HG03378 (cell line): ENCODE measurements at regions not wholly inside any gene's neighbourhood (a gene's known extent, or its start where the extent isn't known, plus 50 kb on each side); places are given as distances from the start of the nearest gene placed in this dataset.

Experiments
- ATAC-seq: cut with Tn5 transposase; IDR thresholded peaks from one replicate; pipeline ENCODE4 v1.9.1; 2021; ENCODE audit warnings: mild to moderate bottlenecking, moderate library complexity; ENCODE audit not compliant: unreplicated experiment

- no peak for ATAC-seq
Observed at GRCh38 chr11:11140510-11140909, 212.5 kb downstream of the CSNK2A3 start.

DNA sequence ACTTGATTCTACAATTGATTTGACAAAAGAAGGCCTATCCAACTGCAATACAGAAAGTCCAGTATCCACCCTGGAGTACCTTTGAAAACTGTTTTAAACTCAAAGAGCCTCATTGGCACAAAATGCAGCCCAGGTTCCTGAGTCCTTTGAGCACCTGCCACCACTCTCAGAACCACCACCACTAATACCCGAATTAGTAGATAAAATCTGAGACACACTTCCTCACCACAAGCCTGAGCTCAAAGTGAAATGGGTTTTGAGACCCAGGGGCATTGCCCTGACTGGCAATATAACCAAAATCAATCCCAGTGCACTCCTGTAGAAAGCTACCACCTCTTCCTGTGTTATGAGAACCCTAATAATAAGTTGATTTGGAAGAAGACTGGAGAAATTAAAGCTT is 215.7 kb downstream of the CSNK2A3 start:
- no peak for ATAC-seq

DNA sequence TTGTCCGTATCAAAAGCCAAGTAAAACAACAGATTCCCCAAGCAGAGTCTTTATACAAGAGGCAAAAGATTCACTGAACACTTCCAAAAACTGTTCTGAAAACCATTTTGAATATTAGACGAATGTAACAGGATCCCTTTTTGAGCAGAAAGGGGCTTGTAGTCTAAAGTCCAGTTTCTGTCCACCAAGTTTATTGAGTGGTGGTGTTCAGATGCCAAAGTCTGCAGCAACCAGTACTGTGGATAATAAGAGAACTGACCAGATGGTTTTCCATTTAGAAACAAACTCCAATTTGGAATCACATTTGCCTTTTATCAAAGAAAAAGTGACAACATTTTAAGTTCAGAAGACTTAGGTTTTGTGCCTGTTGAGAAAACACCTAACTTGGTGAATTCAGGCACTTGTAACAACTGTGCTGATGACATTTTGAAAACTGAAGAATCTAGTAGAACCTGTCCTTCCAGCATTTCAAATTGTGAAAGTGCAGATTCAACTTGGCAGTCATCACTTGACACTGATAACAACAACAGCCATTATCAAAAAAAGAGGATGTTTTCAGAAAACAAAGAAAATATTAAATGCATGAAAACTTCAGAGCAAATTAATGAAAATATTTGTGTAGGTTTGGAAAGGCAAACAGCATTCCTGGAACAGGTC is 217.1 kb downstream of the CSNK2A3 start:
- ATAC-seq: no peak

DNA sequence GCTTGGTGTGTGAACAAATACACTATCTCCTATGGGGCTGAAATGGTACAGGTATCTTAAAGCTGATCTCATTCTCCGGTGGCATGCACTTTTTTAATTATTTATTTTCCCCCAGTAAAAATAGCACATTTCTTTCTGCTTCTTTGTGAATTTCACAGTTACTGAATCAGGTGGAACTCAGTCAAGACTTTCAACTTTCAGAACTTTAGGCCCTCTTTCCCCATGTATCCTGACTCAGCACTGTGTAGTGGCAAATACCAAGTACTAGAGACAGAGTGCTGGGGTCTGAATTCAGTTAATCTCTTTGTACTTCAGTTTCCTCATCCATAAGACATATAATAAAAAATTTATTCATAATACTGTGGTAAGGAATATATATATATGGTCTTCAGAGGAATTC is 223.9 kb downstream of the CSNK2A3 start:
- ATAC-seq: no peak

DNA sequence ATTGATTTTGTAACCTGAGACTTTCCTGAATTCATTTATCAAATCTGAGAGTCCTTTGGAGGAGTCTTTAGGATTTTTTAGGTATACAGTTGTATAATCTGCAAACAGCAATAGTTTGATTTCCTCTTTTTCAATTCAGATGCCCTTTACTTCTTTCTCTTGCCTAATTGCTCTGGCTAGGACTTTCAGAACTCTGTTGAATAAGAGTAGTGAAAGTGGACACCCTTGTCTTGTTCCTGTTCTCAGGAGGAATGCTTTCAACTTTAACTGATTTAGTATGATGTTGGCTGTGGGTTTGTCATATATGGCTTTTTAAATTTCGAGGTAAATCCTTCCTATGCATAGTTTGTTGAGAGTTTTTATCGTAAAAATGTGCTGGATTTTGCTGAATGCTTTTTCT is 227.4 kb downstream of the CSNK2A3 start:
- no peak for ATAC-seq

DNA sequence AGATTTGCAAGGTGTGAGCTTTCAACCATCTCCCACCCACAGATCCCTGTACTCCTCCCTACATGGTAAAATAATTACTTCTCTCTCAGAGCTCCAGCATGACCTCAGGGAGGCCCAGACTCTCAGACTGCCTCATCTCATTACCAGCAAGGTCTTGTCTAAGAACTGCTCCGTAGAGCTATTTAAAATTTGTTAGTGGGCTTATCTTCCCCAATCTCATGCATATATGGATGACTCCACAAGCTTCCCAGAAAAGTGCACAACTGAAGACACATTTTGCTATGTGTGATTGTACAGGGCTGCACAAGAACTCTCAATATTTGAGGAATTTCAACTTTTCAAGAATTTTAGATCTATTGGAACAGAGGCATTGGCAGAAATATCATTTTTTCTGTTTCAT is 230.3 kb downstream of the CSNK2A3 start:
- no peak for ATAC-seq

- no peak for ATAC-seq
Observed at GRCh38 chr11:11119917-11120316, 233.1 kb downstream of the CSNK2A3 start.

- no peak for ATAC-seq
Observed at GRCh38 chr11:11117730-11118129, 235.3 kb downstream of the CSNK2A3 start.

GRCh38 chr11:11115475-11115874 is 237.6 kb downstream of the CSNK2A3 start:
- ATAC-seq: no peak

DNA sequence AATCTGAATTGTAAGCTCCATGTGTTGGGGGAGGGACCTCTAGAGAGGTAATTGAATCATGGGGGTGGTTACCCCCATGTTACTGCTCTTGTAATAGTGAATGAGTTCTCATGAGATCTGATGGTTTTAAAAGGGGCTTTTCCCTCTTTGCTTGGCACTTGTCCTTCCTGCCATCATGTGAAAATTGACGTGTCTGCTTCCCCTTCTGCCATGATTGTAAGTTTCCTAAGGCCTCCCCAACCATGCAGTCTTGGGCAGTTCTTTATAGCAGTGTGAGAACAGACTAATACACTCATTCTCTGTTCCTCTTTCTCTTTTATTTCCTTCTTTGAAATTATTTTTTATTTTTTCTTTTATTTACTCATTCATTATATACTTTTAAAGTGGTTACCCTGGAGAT is 239.4 kb downstream of the CSNK2A3 start:
- no peak for ATAC-seq

DNA sequence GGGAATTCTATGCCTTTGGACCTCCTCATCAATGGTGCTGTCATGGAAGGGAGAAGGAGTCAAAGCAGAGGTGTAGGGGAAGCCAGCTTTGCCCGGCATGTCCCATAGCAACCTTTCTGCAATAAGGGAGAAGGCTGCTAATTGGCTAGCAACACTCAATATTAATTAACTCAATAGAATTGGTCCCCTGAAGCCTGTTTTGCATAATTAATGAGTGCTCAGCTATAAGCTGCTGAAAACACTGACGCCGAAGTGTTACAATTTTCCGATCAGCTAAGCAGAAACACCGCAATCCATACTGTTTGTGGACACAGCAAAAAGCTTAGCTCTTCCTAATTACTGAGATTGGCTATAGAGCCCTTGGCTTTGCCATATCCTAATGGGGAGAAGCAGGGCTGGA is 245.0 kb downstream of the CSNK2A3 start:
- no peak for ATAC-seq

DNA sequence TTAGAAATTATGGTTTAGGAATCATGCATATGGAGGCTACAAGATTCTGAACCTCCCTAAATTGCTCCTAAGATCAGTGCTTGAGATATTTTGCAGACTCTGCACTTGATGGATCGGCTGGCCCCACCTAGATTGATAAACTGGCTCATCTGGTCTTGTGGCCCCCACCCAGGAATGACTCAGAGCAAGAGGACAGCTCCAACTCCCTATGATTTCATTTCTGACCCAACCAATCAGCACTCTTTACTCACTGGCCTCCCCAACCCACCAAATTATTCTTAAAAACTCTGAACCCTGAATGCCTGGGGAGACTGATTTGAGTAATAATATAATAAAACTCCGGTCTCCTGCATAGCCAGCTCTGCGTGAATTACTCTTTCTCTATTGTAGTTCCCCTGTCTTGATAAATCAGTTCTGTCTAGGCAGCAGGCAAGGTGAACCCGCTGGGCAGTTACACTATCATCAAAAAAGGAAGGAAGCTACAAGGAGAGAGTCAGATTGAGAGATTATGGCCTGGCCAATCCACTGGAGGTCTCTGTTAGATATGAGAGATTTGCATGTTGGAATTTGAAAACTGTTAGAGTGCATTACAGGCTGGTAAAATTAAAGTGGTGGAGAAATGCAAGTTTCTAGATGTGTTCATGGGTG is 245.8 kb downstream of the CSNK2A3 start:
- no peak for ATAC-seq

GRCh38 chr11:11105361-11105760 is 247.5 kb upstream of the ZBED5 start:
- ATAC-seq: no peak

DNA sequence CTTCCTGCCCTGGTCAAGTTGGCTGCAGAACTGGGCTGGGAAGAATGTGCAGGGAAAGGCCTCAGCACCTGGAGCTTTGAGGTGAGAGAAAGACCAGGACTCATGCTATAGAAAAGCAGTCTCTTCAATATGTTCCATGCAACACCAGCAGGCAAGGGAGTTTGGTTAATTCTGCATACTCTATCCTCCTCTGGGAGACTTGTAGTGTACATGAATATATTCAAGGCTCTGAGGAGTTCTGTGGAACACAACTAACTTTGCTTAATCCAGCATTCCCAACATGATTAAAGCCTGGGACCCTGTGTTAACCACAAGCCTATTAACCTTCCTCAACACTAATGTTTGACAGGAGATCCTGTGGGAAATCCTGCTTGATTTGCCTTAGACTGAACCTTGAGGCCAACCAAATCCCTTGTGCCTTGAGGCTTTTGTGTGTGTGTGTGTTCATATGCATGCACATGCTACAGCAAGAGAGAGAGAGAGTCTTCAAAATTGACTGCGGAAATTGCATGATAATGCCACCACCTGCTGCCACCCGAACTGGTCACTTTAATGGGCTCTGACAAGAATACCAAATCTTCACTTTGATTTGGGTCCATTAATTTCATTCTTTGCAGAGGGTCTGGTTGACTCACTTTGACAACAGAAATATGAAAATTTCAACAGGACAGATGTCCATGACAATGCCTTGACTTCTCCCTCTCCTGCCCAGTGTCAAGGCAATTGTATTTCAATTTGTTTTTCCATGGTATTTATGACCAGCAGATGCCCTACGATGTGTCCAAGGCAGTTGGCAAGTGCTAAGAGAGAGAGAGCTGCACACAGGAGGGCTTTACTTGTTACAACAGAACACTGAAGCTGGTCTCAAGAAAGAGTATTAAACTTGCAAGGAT is 238.2 kb upstream of the ZBED5 start:
- ATAC-seq: no peak

GRCh38 chr11:11090495-11090894 is 232.6 kb upstream of the ZBED5 start:
- ATAC-seq: no peak

GRCh38 chr11:11089805-11090204 is 232.0 kb upstream of the ZBED5 start:
- no peak for ATAC-seq

DNA sequence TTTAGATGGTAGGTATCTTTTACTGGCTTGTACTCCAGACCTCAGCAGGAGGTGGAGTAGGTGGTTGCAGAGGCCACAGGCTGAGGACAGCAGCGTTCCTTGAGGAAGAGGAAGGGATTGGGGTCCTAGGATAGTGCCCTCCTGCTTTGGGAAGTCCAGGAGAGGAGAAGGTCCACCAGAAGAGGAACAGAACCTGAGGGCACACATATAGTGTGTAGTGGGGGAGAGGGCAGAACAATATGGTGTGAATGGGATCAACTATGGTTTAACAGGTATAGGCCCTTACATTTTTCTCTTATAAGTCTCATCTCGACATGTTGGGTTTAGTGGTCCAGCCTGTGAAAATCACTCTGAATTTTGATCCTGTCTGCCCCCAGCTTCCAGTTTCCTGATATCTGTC is 229.1 kb upstream of the ZBED5 start:
- no peak for ATAC-seq

DNA sequence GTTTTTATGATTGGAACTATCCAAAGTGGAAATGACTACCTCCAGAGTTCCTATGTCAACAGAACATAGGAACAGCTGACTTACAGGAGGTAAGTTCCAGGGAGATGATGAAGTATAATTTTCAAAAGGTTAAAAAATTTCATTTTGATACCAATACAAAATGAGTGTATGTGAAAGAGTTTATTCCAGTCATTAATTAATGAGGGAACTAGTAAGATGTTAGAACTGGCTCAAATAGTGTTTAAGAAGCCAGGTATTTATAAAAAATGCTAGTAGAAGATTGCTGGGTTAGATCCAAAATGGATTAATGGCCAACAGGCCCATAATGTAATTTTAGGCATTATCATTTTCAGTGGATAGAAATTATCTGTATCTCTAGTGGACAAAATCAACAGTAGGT is 227.7 kb upstream of the ZBED5 start:
- ATAC-seq: no peak

- no peak for ATAC-seq
Observed at GRCh38 chr11:11084337-11084736, 226.5 kb upstream of the ZBED5 start.

DNA sequence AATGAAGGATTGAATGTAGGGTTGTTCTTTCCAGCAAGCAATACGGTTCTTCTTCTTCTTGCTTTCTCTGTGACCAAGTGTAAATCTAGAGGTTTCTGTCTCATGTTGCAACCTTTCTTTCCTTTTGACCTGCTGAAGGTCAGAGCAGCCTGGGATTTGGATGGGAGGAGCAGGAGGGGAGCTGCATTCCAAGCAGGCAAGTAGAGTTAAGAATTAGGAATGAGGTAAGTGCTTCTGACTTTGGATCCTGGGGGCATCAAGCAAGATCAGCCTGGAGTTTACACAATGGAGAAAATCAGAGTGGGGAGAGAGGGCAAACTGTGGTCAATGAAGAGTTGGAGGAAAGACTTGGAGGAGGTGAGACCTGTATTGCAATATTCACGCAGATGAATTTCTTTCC is 225.6 kb upstream of the ZBED5 start:
- no peak for ATAC-seq

DNA sequence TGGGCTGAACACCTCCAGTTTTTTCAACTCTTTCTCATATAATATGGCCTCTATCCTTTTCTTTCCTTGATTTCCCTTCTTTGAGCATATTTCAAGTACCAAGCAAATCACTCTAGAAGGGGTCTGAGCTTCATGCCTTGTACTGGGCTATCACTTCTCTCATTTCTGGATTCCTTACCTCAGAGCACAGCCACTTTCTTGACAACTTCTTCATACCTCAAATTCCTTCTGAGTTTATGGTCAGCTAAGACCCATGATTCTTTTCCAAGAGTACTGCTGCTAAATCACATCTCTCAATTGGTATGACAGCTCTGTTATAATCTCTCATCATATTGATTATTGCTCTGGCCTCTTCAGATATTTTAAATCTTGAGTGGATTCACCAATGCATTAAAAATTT is 224.8 kb upstream of the ZBED5 start:
- ATAC-seq: no peak

DNA sequence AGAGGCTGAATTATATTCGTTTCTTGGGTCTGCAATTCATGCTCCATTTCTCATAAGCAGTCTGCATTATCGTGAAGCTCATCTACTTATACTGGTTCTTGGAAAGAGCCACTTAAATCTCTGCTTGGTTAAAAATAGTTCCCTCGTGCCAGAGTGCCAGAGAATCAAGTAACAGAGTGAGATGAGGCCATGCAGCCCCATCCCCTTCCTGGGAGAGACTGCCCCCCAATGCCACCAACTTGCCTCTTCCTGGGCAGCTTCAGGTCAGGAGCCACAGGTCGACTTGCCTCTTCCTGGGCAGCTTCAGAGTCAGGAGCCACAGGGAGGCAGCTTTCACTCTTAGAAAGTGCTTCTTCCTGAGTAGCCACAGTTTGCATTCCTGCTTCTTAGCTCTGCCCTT is 223.9 kb upstream of the ZBED5 start:
- ATAC-seq: no peak
